HL-60 (cell line): ENCODE measurements at regions not wholly inside any gene's neighbourhood (a gene's known extent, or its start where the extent isn't known, plus 50 kb on each side); places are given as distances from the start of the nearest gene placed in this dataset.
"Not testable (repeated sequence)": the region's sequence is repeated elsewhere in the genome, so short reads cannot be mapped to it uniquely, and the experiment has no call there.

ENCODE experiments used
- DNase-seq, 2 experiments: peaks; one replicate each; pipeline ENCODE4 v3.0.0-alpha.2; 2010 to 2020; ENCODE audit warnings: low read depth in 1 of 2, low spot score in 1 of 2
- H3K27ac ChIP-seq: fragments of 250-450 bp; sonication (Bioruptor Pico); replicated peaks from 2 replicates; pipeline ENCODE4 v1.5.1; 2020; ENCODE audit warnings: mild to moderate bottlenecking, moderate library complexity
- H3K27me3 ChIP-seq: fragments of 250-450 bp; sonication (Bioruptor Pico); 2 replicates; pipeline ENCODE4 v1.5.1; 2021; ENCODE audit warnings: mild to moderate bottlenecking, moderate library complexity; ENCODE audit not compliant: insufficient read depth, poor library complexity, severe bottlenecking
- H3K4me3 ChIP-seq: replicated peaks from 2 replicates; pipeline ENCODE4 v1.5.1; 2011; ENCODE audit warnings: mild to moderate bottlenecking, control low read depth, low read length; ENCODE audit not compliant: insufficient read depth
- GABPA ChIP-seq: IDR thresholded peaks from 2 replicates; pipeline ENCODE4 v1.6.1; 2012; ENCODE audit warnings: low read depth
- POLR2AphosphoS5 ChIP-seq: IDR thresholded peaks from 2 replicates; pipeline ENCODE4 v1.6.1; 2012; ENCODE audit warnings: low read depth
- SPI1 ChIP-seq: IDR thresholded peaks from 2 replicates; pipeline ENCODE4 v1.6.1; 2012; ENCODE audit warnings: low read depth, mild to moderate bottlenecking, borderline replicate concordance
- TF ChIP-seq, protein P1 (sequence below): IDR thresholded peaks from 2 replicates; pipeline ENCODE4 v1.6.1; 2012; ENCODE audit warnings: low read depth; ENCODE audit not compliant: insufficient replicate concordance
- TF ChIP-seq, protein P2 (sequence below): IDR thresholded peaks from one replicate; pipeline ENCODE4 v1.5.1; 2011; ENCODE audit warnings: low read length, control low read depth, inconsistent platforms; ENCODE audit not compliant: insufficient read depth

DNA sequence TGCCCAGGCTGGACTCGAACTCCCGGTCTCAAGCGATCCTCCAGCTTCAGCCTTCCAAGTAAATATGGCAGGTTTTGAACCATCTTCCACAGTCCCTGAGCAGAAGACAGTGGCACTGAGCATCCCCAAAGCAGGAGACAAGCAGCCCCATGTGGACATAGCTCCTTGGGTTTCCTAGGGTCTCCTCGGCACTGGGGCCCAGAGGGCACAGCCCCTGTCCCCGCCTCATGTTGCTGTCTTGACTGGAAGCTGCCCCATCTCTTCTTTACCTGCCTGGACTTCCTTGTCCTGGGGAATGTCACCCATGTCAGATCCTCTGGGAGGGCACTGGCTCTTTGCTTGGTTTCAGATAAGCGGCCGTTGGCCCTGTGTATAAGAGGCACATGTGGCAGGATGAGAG, 263.7 kb upstream of the RAB4A start:
- Histone ChIP-seq H3K27ac (no peak overlapping the region), H3K27me3 (no peaks in the 10 kb centered on the region), H3K4me3 (no peak overlapping the region)
- no peak for DNase-seq
- TF ChIP-seq, protein P1, sequence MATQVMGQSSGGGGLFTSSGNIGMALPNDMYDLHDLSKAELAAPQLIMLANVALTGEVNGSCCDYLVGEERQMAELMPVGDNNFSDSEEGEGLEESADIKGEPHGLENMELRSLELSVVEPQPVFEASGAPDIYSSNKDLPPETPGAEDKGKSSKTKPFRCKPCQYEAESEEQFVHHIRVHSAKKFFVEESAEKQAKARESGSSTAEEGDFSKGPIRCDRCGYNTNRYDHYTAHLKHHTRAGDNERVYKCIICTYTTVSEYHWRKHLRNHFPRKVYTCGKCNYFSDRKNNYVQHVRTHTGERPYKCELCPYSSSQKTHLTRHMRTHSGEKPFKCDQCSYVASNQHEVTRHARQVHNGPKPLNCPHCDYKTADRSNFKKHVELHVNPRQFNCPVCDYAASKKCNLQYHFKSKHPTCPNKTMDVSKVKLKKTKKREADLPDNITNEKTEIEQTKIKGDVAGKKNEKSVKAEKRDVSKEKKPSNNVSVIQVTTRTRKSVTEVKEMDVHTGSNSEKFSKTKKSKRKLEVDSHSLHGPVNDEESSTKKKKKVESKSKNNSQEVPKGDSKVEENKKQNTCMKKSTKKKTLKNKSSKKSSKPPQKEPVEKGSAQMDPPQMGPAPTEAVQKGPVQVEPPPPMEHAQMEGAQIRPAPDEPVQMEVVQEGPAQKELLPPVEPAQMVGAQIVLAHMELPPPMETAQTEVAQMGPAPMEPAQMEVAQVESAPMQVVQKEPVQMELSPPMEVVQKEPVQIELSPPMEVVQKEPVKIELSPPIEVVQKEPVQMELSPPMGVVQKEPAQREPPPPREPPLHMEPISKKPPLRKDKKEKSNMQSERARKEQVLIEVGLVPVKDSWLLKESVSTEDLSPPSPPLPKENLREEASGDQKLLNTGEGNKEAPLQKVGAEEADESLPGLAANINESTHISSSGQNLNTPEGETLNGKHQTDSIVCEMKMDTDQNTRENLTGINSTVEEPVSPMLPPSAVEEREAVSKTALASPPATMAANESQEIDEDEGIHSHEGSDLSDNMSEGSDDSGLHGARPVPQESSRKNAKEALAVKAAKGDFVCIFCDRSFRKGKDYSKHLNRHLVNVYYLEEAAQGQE: no peak
- TF ChIP-seq, protein P2, sequence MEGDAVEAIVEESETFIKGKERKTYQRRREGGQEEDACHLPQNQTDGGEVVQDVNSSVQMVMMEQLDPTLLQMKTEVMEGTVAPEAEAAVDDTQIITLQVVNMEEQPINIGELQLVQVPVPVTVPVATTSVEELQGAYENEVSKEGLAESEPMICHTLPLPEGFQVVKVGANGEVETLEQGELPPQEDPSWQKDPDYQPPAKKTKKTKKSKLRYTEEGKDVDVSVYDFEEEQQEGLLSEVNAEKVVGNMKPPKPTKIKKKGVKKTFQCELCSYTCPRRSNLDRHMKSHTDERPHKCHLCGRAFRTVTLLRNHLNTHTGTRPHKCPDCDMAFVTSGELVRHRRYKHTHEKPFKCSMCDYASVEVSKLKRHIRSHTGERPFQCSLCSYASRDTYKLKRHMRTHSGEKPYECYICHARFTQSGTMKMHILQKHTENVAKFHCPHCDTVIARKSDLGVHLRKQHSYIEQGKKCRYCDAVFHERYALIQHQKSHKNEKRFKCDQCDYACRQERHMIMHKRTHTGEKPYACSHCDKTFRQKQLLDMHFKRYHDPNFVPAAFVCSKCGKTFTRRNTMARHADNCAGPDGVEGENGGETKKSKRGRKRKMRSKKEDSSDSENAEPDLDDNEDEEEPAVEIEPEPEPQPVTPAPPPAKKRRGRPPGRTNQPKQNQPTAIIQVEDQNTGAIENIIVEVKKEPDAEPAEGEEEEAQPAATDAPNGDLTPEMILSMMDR: no peak
- no peak for TF ChIP-seq GABPA
- TF ChIP-seq POLR2AphosphoS5: no peak
- TF ChIP-seq SPI1: no peak

DNA sequence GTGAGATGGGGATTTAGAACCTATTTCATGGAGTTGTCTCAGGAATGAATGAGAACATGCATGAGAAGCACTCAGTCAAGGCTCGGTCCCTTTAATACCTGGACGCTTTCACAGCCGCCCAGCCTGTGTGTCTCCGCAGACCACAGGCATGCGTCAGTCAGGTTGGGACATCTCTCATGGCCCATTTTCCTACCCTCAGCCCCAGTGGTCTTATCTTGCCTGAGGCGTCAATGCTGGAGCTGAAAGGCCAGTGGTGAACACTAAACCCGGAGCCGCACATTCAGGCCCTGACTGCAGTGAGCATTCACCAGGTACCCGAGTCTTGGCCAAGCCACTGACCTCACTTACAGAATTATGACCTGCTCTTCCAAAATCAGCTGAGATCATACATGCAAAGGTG, 263.2 kb upstream of the RAB4A start:
- no peak for DNase-seq
- TF ChIP-seq, protein P1: no peak
- no peak for TF ChIP-seq SPI1
- TF ChIP-seq, protein P2: no peak
- TF ChIP-seq GABPA: no peak
- no peak for TF ChIP-seq POLR2AphosphoS5
- Histone ChIP-seq H3K4me3 (no peak overlapping the region), H3K27ac (no peak overlapping the region), H3K27me3 (no peaks in the 10 kb centered on the region)

DNA sequence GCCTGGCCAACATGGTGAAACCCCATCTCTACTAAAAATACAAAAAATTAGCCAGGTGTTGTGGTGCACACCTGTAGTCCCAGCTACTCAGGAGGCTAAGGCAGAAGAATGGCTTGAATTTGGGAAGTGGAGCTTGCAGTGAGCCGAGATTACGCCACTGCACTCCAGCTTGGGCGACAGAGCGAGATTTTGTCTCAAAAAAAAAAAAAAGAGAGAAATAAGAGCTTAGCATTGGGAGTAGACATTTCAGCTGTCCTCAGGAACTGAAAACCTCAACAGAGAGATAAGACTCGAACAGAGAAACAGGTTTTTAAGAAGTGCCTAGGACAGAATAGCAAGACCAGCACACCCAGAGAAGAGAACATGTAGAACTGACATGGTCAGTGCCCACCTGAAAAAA, 262.6 kb upstream of the RAB4A start:
- H3K27ac ChIP-seq, H3K4me3 ChIP-seq, H3K27me3 ChIP-seq: not testable (repeated sequence)
- DNase-seq: peak in 1 of 2 experiments; percentile 61
- TF ChIP-seq SPI1: peak; percentile 84

DNA sequence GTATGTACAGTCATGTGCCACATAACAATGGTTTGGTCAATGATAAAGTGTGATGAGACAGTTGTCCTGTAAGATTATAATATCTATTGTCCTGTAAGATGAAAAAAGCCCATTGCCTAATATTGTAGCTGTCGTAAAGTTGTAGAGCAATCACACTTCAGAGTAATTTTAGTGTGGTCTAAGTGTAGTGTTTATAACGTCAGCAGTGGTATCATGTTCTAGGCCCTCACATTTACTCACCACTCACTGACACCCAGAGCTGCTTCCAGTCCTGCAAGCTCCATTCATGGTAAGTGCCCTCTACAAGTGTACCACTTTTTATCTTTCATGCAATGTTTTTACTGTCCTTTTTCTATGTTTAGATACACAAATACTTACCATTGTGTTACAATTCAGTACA, 259.9 kb upstream of the RAB4A start:
- H3K4me3 ChIP-seq: no peak overlapping the region
- no peaks in the 10 kb centered on the region for H3K27me3 ChIP-seq
- no peak overlapping the region for H3K27ac ChIP-seq
- TF ChIP-seq GABPA (no peak), POLR2AphosphoS5 (no peak), SPI1 (no peak)
- TF ChIP-seq, protein P1: no peak
- TF ChIP-seq, protein P2: no peak
- no peak for DNase-seq
